ENCODE measurements at regions not wholly inside any gene's neighbourhood (a gene's known extent, or its start where the extent isn't known, plus 50 kb on each side); places are given as distances from the start of the nearest gene placed in this dataset.

DNA sequence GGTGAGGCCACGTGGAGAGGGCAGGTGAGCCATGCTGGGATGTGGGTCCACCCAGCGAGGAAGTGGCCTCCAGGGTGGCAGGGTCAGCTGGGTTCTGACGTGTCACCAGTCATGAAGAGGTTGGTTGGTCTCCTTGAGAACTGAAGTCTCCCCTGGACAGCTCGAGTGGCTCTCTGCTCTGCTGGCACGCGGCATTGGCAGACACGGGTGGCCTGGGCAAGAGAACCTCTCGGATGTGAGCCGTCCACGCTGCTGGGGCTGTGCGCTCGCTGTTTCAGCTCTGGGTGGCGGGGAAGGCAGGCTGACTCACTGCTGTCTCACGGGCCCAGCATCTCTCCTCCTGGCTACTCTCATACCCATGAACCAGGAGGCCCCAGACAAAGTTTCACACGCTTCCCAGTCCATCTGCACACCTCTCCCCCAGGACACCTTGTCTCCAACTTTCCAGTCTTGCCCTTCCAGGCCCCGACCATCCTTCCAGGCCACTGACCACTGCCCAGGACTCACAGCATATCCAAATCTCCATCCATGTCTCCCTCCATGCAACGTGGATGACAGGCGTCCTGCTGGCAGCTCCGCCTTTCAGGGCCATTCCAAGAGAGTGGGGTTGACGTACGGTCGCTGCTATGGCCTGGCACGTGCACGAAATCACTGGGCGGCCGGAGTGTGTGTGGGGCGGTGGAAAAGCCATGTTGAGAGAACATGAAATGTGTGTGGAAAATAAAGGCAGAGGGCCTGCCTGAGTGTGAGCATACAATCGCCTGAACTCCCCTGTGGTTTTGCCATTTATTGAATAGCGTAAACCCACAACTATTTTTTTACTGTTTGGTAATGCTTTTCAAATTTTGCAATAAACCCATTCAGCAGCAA, 145.0 kb upstream of the COL5A1 start:
- TF ChIP-seq CTCF (IDR thresholded peaks at IDR 0.05) (no peak), POLR2A (IDR thresholded peaks at IDR 0.05) (no peak)
